Parathyroid adenoma (tissue), 2 donors: ENCODE measurements at regions not wholly inside any gene's neighbourhood (a gene's known extent, or its start where the extent isn't known, plus 50 kb on each side); places are given as distances from the start of the nearest gene placed in this dataset.

Experiments used
- H2AFZ ChIP-seq: fragments of 300-600 bp; sonication (generic); one replicate; pipeline ENCODE4 v1.7.0; 2017; ENCODE audit warnings: antibody characterized with exemption, mild to moderate bottlenecking
- H3K27ac ChIP-seq: fragments of 300-600 bp; sonication (generic); one replicate; pipeline ENCODE4 v1.7.0; 2017
- H3K27me3 ChIP-seq: fragments of 300-600 bp; sonication (generic); one replicate; pipeline ENCODE4 v1.7.0; 2017; ENCODE audit warnings: low read length; ENCODE audit not compliant: control insufficient read depth, insufficient read depth
- H3K36me3 ChIP-seq: fragments of 300-600 bp; sonication (generic); one replicate; pipeline ENCODE4 v1.7.0; 2017; ENCODE audit warnings: low read length; ENCODE audit not compliant: control insufficient read depth, insufficient read depth
- H3K4me1 ChIP-seq: fragments of 300-600 bp; sonication (generic); one replicate; pipeline ENCODE4 v1.7.0; 2017; ENCODE audit warnings: control low read depth
- H3K4me2 ChIP-seq: fragments of 300-600 bp; sonication (generic); one replicate; pipeline ENCODE4 v1.7.0; 2017; ENCODE audit warnings: low read length
- H3K4me3 ChIP-seq: fragments of 300-600 bp; sonication (generic); one replicate; pipeline ENCODE4 v1.7.0; 2017; ENCODE audit warnings: low read depth, low read length
- H3K79me2 ChIP-seq: fragments of 300-600 bp; sonication (generic); one replicate; pipeline ENCODE4 v1.7.0; 2017; ENCODE audit warnings: control low read depth
- H3K9ac ChIP-seq: fragments of 300-600 bp; sonication (generic); one replicate; pipeline ENCODE4 v1.7.0; 2017; ENCODE audit warnings: mild to moderate bottlenecking
- H3K9me3 ChIP-seq: fragments of 300-600 bp; sonication (generic); one replicate; pipeline ENCODE4 v1.7.0; 2017; ENCODE audit warnings: low read length; ENCODE audit not compliant: control insufficient read depth
- TF ChIP-seq, protein P1 (sequence below): fragments of 300-600 bp; sonication (generic); IDR thresholded peaks from one replicate; pipeline ENCODE4 v1.7.0; 2017; ENCODE audit warnings: antibody characterized with exemption, mild to moderate bottlenecking
- donor health status: primary hyperparathyroidism.

DNA sequence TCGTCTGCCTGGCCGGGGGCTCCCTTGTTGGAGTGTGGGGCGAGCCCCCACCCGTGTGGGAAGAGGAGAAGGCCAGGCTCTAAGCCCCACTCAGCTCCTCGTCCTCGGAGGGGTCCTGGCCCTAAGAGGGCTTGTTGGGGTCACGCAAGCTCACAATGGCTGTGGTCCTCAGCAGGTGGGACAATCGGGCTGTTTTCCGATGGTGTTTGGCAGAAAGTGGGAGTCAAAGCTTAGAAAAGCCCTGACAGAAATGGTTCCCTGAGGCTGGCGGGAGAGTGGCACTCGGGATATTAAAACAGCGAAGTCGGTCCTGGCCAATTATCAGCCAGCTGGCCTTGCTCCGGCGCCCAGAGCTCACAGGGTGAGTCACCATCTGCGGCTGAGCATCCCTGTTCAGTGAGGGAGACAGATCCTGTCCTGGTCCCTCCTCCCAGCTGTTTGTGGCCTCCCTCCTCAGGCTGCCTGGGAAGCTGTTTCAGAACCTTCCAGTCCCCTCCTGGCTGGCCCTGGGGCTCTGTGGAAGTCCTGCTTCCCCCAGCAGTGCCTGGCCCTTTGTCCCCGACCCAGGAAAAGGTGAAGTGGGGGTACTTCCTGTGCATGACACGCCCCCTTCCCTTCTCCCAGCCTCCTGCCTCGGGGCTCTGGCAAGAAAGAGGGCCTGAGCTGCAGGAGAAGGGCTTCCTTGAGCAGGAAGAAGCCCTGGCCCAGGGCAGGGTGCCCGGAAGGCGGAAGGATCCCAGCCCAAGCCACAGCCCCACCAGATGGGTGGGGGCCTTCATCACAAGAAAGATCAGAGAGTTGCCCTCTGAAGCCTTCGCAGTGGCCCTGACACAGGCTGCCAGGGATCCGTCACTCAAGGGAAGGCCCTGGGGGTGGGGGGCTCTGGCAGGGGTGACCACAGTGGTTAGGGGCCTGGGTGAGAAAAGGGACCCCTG lies 53.6 kb upstream of the BHLHE23 start:
- Histone ChIP-seq H3K9me3 (no peaks in the 10 kb centered on the region), H3K9ac (no peak overlapping the region), H3K27me3 (no peaks in the 10 kb centered on the region), H3K4me1 (peaks cover 9% of the 10 kb centered on the region), H3K4me3 (no peak overlapping the region), H3K36me3 (no peaks in the 10 kb centered on the region), H3K79me2 (no peaks in the 10 kb centered on the region), H2AFZ (no peak overlapping the region), H3K4me2 (no peak overlapping the region), H3K27ac (no peak overlapping the region)
- TF ChIP-seq, protein P1, sequence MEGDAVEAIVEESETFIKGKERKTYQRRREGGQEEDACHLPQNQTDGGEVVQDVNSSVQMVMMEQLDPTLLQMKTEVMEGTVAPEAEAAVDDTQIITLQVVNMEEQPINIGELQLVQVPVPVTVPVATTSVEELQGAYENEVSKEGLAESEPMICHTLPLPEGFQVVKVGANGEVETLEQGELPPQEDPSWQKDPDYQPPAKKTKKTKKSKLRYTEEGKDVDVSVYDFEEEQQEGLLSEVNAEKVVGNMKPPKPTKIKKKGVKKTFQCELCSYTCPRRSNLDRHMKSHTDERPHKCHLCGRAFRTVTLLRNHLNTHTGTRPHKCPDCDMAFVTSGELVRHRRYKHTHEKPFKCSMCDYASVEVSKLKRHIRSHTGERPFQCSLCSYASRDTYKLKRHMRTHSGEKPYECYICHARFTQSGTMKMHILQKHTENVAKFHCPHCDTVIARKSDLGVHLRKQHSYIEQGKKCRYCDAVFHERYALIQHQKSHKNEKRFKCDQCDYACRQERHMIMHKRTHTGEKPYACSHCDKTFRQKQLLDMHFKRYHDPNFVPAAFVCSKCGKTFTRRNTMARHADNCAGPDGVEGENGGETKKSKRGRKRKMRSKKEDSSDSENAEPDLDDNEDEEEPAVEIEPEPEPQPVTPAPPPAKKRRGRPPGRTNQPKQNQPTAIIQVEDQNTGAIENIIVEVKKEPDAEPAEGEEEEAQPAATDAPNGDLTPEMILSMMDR = no peak

DNA sequence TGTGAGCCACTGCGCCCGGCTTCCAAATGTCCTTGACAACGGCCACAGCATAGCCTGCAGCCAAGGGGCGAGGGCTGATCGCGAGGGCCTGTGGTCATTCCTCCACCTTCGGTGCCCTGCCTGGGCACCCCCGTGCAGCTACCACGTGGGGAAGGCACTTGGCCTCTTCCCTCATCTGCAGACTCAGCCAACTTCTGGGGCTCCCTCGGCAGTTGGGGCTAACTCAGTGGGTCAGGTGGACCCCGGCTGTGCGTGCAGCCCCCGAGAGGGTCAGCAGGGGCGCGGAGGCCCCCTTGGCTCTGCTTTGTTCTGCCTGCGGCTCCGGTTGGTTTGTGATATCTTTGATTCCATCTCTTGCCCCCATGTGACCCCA lies 52.9 kb upstream of the BHLHE23 start:
- H3K4me2 ChIP-seq = no peak overlapping the region
- no peaks in the 10 kb centered on the region for H3K36me3 ChIP-seq
- no peaks in the 10 kb centered on the region for H3K79me2 ChIP-seq
- H2AFZ ChIP-seq = no peak overlapping the region
- peaks cover 6% of the 10 kb centered on the region for H3K4me1 ChIP-seq
- TF ChIP-seq, protein P1 = no peak
- H3K9me3 ChIP-seq = no peaks in the 10 kb centered on the region
- H3K27ac ChIP-seq = no peak overlapping the region
- H3K4me3 ChIP-seq = no peak overlapping the region
- H3K9ac ChIP-seq = no peak overlapping the region
- no peaks in the 10 kb centered on the region for H3K27me3 ChIP-seq

DNA sequence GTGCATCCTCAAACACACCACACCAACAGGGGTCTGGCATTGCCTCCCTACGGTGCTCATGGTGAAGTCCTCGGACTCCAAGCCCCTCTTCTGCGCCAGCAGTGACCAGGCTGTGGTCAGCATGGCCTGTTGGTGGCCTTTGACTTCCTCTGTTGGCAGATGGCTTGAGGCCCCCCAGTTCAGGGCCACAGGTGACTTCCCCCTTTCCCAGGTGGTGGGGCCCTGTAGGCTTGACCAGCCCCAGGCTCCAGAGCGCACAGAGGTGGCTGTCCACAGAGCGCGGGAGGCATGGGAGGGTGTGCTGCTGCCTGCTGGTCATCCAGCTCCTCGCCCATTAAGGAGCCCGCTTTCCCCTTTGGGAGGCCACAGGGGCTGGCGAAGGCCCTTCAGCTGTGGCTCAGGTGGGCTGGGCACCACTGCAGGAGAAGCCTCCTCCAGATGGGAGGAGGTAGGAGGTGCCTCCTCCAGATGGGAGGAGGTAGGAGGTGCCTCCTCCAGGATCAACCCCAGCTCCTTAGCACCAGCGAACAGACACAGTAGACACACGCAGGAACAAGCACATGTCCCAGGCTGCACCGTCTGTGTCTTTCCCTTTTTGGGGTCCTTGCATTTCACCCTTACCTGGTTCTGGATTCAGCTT lies 52.1 kb upstream of the BHLHE23 start:
- Histone ChIP-seq H3K4me1 (peaks cover 6% of the 10 kb centered on the region), H3K4me2 (no peak overlapping the region), H3K36me3 (no peaks in the 10 kb centered on the region), H3K9ac (no peak overlapping the region), H3K79me2 (no peaks in the 10 kb centered on the region), H3K9me3 (no peaks in the 10 kb centered on the region), H3K27ac (no peak overlapping the region), H2AFZ (no peak overlapping the region), H3K27me3 (no peaks in the 10 kb centered on the region), H3K4me3 (no peak overlapping the region)
- TF ChIP-seq, protein P1 = no peak

DNA sequence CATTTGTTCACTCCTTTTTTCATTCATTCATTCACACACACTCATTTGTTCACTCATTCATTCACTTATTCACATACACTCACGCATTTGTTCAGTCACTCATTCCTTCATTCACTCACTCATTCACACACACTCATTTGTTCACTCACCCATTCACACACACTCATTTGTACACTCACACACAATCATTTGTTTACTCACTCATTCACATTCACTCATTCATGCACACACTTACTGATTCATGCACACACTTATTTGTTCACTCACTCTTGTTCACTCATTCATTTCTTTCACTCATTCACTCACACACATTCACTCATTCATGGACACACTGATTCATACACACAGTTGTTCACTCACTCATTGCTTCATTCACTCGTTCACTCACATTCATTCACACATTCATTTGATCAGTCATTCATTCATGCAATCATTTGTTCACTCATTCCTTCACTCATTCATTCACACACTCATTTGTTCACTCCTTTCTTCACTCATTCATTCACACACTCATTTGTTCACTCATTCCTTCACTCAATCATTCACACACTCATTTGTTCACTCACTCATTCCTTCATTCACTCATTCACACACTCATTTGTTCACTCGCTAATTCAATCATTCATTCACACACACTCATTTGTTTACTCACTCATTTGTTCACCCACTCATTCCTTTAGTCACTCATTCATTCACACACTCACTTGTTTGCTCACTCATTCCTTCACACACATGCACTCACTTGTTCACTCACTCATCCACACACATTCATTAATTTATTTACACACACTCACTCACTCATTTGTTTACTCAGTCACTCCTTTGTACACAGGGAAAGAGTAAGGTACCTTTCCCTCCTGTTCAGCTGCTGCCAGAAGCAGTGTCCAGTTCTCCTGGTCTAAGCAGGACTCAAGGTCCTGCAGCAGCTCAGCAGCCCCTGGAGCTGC lies 50.7 kb upstream of the BHLHE23 start:
- no peak overlapping the region for H3K4me3 ChIP-seq
- peaks cover 6% of the 10 kb centered on the region for H3K4me1 ChIP-seq
- no peak overlapping the region for H2AFZ ChIP-seq
- no peaks in the 10 kb centered on the region for H3K79me2 ChIP-seq
- TF ChIP-seq, protein P1 = no peak
- no peak overlapping the region for H3K4me2 ChIP-seq
- no peaks in the 10 kb centered on the region for H3K36me3 ChIP-seq
- H3K27me3 ChIP-seq = no peaks in the 10 kb centered on the region
- H3K27ac ChIP-seq = no peak overlapping the region
- no peak overlapping the region for H3K9ac ChIP-seq
- no peaks in the 10 kb centered on the region for H3K9me3 ChIP-seq
